ENCODE measurements at regions not wholly inside any gene's neighbourhood (a gene's known extent, or its start where the extent isn't known, plus 50 kb on each side); places are given as distances from the start of the nearest gene placed in this dataset.
A peak's percentile ranks its signal among the peaks of the same experiment; 100 is the strongest.

DNA sequence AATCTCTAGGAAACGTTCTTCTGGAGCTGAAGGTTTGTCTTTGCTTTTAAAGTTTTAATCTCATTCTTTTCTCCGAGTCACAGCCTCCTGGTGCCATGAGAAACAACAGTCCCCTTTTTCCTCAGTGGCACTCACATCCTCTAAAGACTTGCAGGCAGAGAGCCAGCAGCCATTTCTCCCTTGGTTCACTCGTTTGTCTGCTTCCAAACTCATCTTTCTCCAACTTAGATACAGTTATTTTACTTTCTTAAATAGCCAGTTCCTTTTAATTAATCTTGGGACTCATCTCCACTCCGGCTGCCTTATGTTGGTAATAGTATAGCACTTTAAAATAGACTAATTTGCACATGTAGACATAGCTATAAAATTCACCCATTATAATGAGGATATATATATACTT is 555.2 kb downstream of the FGF9 start:
- Histone ChIP-seq H3K27me3 (replicated peaks in 1 of 4; ENCODE audit: control extremely low read depth in 1 of 4, control insufficient read depth in 3 of 4, insufficient read depth in 4 of 4, low read length in 3 of 4) (no peaks in the 10 kb centered on the region), H3K4me1 (ENCODE audit: control insufficient read depth in 2 of 2, insufficient read depth in 2 of 2, low read length in 2 of 2) (peaks cover 14 to 15% of the 10 kb centered on the region in 2 donors), H3K9me3 (ENCODE audit: control extremely low read depth in 1 of 3, control insufficient read depth in 2 of 3, insufficient read depth in 1 of 3, low read length in 2 of 3) (no peaks in the 10 kb centered on the region), H3K27ac (ENCODE audit: low read length in 2 of 2) (no peak overlapping the region), H4K20me1 (ENCODE audit: control insufficient read depth, insufficient read depth, low read length, poor library complexity, severe bottlenecking) (no peaks in the 10 kb centered on the region), H3K36me3 (replicated peaks in 1 of 2; ENCODE audit: control extremely low read depth in 1 of 2, control insufficient read depth in 1 of 2, extremely low read depth in 1 of 2, insufficient read depth in 2 of 2, low read length in 1 of 2) (no peaks in the 10 kb centered on the region), H3K4me2 (replicated peaks; ENCODE audit: low read depth, low read length, poor library complexity, severe bottlenecking) (no peak overlapping the region), H3K4me3 (ENCODE audit: control extremely low read depth in 1 of 5, extremely low read depth in 1 of 5, insufficient read depth in 1 of 5, low read depth in 2 of 5, low read length in 4 of 5) (no peak overlapping the region), H2AFZ (ENCODE audit: insufficient read depth, low read depth, low read length, poor library complexity, severe bottlenecking) (no peak overlapping the region), H3K79me2 (ENCODE audit: control insufficient read depth, insufficient read depth, low read length) (no peaks in the 10 kb centered on the region), H3K9ac (ENCODE audit: low read length) (no peak overlapping the region)
- no peak for ATAC-seq (ENCODE audit: low read depth)
- no peaks in the 10 kb centered on the region for H3K27me3 Mint-ChIP-seq
- no peak overlapping the region for H3K27ac Mint-ChIP-seq
- DNase-seq, result no peak
- no peak overlapping the region for H3K4me3 Mint-ChIP-seq
- peaks cover 20% of the 10 kb centered on the region for H3K4me1 Mint-ChIP-seq
- intact Hi-C loops (cut with micrococcal nuclease), result no loop called here
- POLR2A ChIA-PET, result no interaction called here
- no peaks in the 10 kb centered on the region for H3K9me3 Mint-ChIP-seq (ENCODE audit: insufficient read depth)
- CTCF ChIA-PET, result no interaction called here
- WGBS (ENCODE audit: insufficient coverage), result 85% methylated on average over 2 of the region's 4 CpGs
- TF ChIP-seq CTCF (IDR thresholded peaks at IDR 0.05) (no peak), EZH2 (IDR thresholded peaks at IDR 0.05; ENCODE audit: borderline replicate concordance, insufficient read depth, low read depth, low read length, poor library complexity, severe bottlenecking) (no peak)

DNA sequence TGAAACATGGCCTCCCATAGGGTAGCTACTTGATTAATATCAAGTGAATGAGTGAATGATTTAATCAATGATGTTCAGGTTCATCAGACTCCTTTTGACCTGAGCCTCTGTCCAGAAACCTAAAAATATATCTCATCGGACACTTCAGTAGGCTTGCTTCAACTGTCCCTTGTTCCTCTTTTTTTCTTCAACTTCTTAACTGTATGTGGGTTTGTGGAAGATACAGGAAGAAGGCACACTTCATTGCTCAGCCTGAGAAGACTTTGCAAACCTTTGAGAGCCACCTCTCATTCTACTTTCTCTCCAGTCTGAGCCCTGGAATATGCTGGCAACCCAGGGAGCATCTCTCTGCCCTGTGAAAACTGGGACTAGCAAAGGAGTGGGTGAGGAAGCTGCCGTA is 557.0 kb downstream of the FGF9 start:
- H3K4me2 ChIP-seq (replicated peaks; ENCODE audit: low read depth, low read length, poor library complexity, severe bottlenecking), result peak overlapping the region; percentile 62
- Mint-ChIP-seq H3K27ac (no peak overlapping the region), H3K9me3 (ENCODE audit: insufficient read depth) (no peaks in the 10 kb centered on the region), H3K4me1 (peaks cover 23% of the 10 kb centered on the region), H3K27me3 (no peaks in the 10 kb centered on the region), H3K4me3 (peak overlapping the region; percentile 38)
- ChIA-PET CTCF (no interaction called here), POLR2A (no interaction called here)
- intact Hi-C loops (cut with micrococcal nuclease), result no loop called here
- no peak overlapping the region for H3K9ac ChIP-seq (ENCODE audit: low read length)
- no peak overlapping the region for H3K4me3 ChIP-seq (ENCODE audit: control extremely low read depth in 1 of 5, extremely low read depth in 1 of 5, insufficient read depth in 1 of 5, low read depth in 2 of 5, low read length in 4 of 5)
- no peaks in the 10 kb centered on the region for H3K36me3 ChIP-seq (replicated peaks in 1 of 2; ENCODE audit: control extremely low read depth in 1 of 2, control insufficient read depth in 1 of 2, extremely low read depth in 1 of 2, insufficient read depth in 2 of 2, low read length in 1 of 2)
- H3K4me1 ChIP-seq (ENCODE audit: control insufficient read depth in 2 of 2, insufficient read depth in 2 of 2, low read length in 2 of 2), result peaks cover 14 to 19% of the 10 kb centered on the region in 2 donors
- no peaks in the 10 kb centered on the region for H3K9me3 ChIP-seq (ENCODE audit: control extremely low read depth in 1 of 3, control insufficient read depth in 2 of 3, insufficient read depth in 1 of 3, low read length in 2 of 3)
- DNase-seq (peak; percentile 36), ATAC-seq (ENCODE audit: low read depth) (peak; percentile 65)
- H2AFZ ChIP-seq (ENCODE audit: insufficient read depth, low read depth, low read length, poor library complexity, severe bottlenecking), result peak overlapping the region; percentile 34
- H3K79me2 ChIP-seq (ENCODE audit: control insufficient read depth, insufficient read depth, low read length), result no peaks in the 10 kb centered on the region
- WGBS (ENCODE audit: insufficient coverage), result 100% methylated on average over 1 of the region's 2 CpGs
- H3K27ac ChIP-seq (ENCODE audit: low read length in 2 of 2), result no peak overlapping the region
- no peaks in the 10 kb centered on the region for H4K20me1 ChIP-seq (ENCODE audit: control insufficient read depth, insufficient read depth, low read length, poor library complexity, severe bottlenecking)
- TF ChIP-seq CTCF (IDR thresholded peaks at IDR 0.05) (no peak), EZH2 (IDR thresholded peaks at IDR 0.05; ENCODE audit: borderline replicate concordance, insufficient read depth, low read depth, low read length, poor library complexity, severe bottlenecking) (no peak)
- H3K27me3 ChIP-seq (replicated peaks in 1 of 4; ENCODE audit: control extremely low read depth in 1 of 4, control insufficient read depth in 3 of 4, insufficient read depth in 4 of 4, low read length in 3 of 4), result no peaks in the 10 kb centered on the region

Data from B cell (primary cell).